HG03432 (cell line): ENCODE measurements at regions not wholly inside any gene's neighbourhood (a gene's known extent, or its start where the extent isn't known, plus 50 kb on each side); places are given as distances from the start of the nearest gene placed in this dataset.

ENCODE experiments used
- ATAC-seq: cut with Tn5 transposase; IDR thresholded peaks from one replicate; pipeline ENCODE4 v1.9.1; 2021; ENCODE audit warnings: mild to moderate bottlenecking, moderate library complexity; ENCODE audit not compliant: unreplicated experiment

DNA sequence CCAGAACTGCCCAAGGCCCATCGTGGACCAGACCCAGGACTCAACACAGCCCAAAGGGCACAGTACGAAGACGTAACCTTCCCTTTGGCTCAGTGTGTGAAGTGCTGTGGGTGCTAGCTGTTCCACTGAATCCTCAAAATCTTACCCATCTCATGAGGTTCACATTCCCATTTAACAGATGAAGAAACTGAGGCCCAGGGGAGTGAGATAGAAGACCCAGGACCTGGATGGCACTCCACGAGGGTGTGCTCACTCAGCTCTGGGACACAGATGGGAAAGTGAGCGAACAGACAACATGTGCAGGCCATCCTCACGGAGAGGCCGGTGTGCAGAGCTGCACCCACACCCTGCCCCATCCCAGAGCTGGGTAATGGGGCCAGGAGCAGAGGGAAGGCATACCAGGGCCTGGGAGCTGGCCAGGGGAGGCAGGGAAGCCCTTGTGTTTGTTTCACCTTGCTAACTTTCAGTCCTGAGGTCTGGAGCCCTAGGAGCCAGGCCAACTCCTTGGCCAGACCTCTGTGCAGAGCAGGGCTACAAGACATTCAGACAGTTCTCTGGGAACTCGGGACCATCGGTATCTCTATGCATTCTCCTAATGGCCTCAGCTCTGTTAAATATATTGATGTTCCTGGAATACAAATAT lies 100.3 kb upstream of the ZMIZ1 start:
- no peak for ATAC-seq

DNA sequence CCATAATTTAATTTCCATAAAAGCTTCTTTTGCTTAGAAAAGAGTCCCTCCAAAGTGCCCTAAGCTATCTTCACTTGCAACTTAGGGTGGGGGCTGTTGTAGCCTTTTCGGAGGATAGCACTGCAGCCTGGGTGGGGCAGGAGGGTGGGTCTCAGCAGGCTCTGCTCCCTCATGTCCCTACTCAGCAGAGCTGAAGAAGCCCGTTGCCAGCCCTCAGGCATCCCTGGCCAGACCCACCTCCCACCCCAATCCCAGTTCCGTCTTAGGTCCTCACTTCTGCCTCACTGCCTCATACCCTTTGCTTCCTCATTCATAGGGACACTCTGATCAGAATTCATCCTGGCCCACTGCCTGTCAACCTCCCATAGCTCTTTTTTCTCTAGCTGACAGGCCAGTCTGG lies 99.8 kb upstream of the ZMIZ1 start:
- ATAC-seq: no peak

DNA sequence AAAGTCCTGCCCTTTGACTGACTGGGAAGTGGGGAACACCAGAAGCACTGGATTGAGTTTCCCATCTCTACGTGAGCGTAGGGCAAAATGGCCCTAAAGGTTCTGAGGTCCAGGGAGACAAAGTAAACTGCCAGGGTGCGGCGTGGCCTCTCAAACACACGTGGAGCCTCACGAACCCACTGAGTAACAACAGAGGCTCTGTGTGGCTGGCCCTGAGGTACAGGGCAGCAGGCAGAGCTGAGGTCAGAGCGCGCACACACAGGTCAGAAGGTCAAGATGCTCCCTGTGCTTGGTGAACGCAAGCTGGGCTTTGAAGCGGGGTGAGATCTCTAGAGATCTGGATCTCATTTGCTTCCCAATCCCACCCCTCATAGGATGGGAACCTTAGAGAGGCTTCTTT lies 99.0 kb upstream of the ZMIZ1 start:
- ATAC-seq: no peak

- no peak for ATAC-seq
Measured at GRCh38 chr10:78970261-78970660, 98.5 kb upstream of the ZMIZ1 start.

DNA sequence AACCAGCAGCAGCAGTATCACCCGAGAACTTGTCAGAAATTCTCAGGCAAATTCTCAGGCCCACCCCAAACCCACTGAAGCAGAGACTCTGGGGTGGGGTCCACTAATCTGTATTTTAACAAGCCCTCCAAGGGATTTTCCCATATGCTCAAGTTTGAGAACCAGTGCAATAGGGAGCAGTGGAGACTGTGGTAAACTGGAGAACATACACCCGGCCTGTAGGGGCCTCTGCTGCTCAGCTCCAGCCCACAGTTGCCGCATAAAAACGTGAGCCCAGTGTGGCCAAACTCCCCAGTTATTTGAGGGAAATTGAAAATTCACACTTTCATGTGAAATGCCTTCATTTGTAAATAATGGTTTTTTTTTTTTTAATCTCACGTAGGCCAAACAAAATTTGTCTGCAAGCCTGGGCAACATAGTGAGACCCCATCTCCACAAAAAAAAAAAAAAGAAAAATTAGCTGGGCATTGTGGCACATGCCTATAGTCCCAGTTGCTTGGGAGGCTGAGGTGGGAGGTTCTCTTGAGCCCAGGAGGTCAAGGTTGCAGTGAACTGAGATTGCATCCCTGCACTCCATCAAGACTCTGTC lies 97.6 kb upstream of the ZMIZ1 start:
- no peak for ATAC-seq

DNA sequence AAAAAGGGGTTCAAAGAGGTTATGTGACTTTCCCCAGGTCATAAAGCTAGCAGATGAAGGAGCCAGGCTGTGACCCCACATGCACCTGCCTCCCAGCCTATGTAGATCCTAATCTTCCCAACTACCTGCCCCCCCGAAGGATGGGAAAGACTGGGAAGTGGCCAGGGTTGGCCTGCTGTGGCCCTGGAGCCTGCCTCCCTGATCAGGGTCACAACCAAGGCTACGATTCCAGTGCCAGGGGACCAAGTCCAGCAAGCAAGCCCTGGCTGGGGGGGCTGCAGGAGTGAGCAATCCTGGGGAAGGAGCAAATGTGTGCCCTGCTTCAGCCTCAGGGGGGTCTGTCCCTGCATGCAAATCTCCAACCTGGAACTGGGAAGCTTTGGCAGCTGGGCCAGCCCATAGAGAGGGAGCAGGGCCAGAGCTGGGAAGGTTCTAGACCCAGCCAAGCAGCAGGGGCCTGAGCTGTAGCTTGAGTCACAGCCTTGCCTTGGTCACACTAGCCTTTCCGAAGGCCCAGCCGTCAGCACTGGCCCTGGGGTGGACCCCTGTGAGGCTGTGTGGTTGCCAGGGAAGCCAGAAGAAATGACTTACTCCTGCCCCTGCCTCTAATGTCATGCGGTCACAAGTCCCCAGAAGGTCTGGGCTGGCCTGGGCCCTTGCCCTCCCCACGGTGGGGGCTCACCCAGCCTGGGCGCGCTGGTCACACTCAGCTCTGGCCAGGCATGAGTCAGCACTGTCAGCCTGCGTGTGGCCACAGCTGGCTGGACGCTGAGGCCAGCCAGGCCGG lies 96.4 kb upstream of the ZMIZ1 start:
- ATAC-seq: no peak

GRCh38 chr10:78972947-78973900 lies 95.5 kb upstream of the ZMIZ1 start:
- peak; percentile 87 for ATAC-seq

GRCh38 chr10:78973901-78974616 lies 94.7 kb upstream of the ZMIZ1 start:
- peak; percentile 54 for ATAC-seq

GRCh38 chr10:78974617-78975317 lies 94.0 kb upstream of the ZMIZ1 start:
- peak; percentile 26 for ATAC-seq

DNA sequence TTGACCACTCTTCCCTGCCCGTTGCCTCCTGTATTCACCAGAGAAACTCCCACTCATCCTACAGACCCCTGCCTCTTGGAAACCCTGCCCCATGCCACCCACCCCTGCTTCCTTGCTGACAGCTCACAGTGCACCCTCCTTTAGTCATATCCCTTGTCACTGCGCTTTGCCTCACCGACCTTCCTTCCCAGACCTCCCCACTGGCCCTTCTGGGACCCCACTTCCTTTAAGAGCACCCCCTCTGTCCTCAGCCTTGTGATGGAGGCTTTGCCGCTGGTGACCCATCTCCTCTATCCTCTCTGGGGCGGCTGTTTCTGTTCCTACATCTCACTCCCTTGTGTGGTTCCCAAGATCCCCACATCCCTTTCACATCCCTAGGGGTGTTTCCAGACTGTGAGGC lies 92.8 kb upstream of the ZMIZ1 start:
- ATAC-seq: no peak

DNA sequence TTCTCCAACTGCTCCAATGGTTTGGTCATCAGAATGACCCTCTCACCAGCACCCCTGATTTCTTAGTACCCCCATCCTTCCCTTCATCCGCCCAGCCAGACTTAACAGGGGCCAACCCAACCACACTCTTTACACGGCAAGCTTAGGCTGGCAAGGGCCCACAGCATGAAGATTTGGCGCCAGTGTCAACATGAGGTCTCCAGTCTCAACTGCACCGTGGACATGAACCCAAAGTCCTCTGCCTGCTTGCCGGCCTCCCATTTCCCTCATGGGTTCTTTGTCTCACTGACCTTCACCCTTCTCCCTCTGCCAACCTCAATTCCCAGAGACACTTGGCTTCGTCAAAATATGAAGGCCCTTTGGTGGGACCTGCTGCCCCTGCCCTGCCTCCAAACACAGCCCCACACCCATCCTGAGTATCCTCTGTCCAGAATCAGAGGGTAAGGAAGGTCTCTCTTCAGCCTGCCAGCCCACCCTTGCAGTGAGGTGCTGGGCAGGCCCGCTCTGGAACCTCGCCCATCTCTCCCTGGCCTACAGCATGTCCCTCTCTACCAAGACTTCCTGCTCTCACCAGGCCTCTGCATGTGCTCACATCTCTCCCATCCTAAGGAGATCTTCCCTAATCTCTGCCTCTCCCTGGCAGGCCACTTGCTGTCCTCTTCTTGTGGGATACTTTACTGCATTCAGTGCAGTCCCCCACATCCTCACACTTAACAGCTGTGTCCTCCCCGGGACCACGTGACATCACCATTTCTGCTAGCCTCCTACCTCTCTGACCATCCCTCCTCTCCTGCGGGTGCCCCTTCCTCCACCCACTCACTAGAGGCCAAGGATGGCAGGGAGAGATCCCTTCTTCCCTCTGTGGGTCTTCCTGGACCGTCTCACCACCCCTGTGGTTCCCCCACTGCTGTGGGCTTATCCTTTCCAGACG lies 91.7 kb upstream of the ZMIZ1 start:
- no peak for ATAC-seq

DNA sequence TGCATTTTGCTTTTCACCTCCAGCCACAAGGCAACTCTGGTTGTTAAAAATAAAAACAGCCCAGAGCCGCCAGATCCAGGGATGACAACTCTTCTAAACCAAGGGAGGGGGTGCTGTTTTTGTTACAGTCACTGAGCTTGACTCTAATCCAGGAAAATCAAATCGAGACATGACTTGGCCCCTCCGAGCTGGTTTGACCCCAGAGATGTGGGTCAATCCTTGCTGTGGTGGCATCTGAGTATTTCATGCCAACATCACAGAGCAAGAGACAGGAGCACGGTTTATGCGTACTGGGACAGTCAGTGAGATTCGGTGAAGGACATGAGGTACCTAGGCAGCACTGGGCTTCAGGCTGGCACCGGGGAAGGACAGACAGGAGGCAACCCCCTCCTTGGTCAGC lies 88.8 kb upstream of the ZMIZ1 start:
- no peak for ATAC-seq

DNA sequence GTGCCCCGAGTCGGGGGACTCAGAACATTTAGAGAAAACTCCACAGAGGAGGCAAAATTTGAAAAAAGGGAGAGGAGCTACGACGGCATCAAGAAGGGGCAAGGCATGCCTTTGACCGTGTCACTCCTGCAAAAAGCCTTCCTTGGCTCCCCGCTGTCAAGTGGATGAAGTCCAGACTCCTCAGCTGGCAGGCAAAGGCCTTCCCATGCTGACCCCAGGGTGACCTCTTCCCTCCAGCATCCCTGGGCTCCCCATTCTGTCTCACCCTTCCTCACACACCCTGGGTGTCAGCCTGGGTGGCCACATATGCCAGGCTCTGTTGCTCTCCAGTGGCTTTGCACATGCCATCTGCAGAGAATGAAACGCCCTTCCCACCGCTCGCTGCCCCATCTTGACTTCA lies 88.4 kb upstream of the ZMIZ1 start:
- ATAC-seq: no peak

GRCh38 chr10:78980815-78981214 lies 88.0 kb upstream of the ZMIZ1 start:
- ATAC-seq: no peak

DNA sequence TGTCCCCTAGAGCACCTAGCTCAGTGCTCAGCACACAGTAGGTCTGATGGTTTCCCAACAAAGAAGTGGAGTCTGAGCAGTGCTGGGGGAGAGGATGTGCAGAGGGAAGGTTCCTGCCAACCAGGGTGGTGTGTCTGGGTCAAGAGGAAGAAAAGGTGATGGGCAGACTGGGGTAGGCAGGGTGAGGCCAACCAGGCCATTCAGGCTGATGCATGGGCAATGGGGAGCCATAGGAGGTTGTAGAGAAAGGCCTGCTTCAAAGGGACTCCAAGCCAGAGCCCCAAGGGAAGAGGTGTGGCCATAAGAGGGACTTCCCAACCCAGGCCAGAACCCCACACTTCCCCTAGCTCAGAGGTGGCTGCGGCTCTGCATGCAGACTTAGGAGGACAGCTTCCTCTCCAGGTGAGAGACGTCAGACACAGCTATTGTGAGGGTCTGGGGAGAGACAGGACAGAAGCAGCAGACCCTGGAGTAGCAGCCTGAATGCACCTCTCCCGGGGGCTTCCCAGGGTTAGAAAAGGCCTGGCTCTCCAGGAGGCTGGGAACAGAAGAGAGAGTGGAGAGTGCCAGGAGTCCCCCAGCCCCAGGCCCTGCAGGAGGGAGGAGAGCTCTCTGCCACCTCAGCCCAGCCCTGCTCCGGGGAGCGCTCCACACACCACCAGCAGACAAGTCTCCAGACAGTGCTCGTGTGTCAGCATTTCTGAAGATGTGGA lies 87.4 kb upstream of the ZMIZ1 start:
- peak; percentile 85 for ATAC-seq

DNA sequence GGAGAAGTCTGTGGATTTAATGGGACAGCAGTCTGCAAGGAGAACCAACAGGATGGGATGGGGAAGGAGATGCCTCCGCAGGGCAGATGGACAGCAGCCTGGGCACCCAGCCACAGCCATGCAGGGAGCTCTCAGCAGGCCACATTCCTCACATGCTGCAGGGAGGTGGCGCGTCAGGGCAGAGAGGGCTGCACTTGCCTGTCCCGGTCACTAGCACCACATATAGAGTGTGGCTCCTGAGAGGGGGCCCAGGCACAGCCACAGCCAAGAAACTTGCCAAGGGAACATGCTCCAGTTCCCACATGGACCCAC lies 86.8 kb upstream of the ZMIZ1 start:
- ATAC-seq: no peak

GRCh38 chr10:78982726-78983125 lies 86.0 kb upstream of the ZMIZ1 start:
- ATAC-seq: no peak

- no peak for ATAC-seq
Measured at GRCh38 chr10:78983608-78984007, 85.2 kb upstream of the ZMIZ1 start.
